ENCODE measurements at regions not wholly inside any gene's neighbourhood (a gene's known extent, or its start where the extent isn't known, plus 50 kb on each side); places are given as distances from the start of the nearest gene placed in this dataset.

GRCh38 chr4:128450326-128451120 is 162.9 kb upstream of the PGRMC2 start:
- H2AFZ ChIP-seq (ENCODE audit: insufficient read depth, low read depth, low read length, poor library complexity, severe bottlenecking) = no peak overlapping the region
- no peaks in the 10 kb centered on the region for H4K20me1 ChIP-seq (ENCODE audit: control insufficient read depth, insufficient read depth, low read length, poor library complexity, severe bottlenecking)
- H3K4me3 Mint-ChIP-seq = no peak overlapping the region
- 94% methylated on average over 2 of the region's 5 CpGs for WGBS (ENCODE audit: insufficient coverage)
- H3K9me3 Mint-ChIP-seq (ENCODE audit: insufficient read depth) = peaks cover 3% of the 10 kb centered on the region
- H3K4me1 ChIP-seq (ENCODE audit: control insufficient read depth in 2 of 2, insufficient read depth in 2 of 2, low read length in 2 of 2) = peaks cover 0 to 4% of the 10 kb centered on the region in 2 donors
- no peak overlapping the region for H3K27ac Mint-ChIP-seq
- ChIA-PET POLR2A (no interaction called here), CTCF (no interaction called here)
- no peak overlapping the region for H3K4me2 ChIP-seq (replicated peaks; ENCODE audit: low read depth, low read length, poor library complexity, severe bottlenecking)
- no peak for TF ChIP-seq EZH2 (IDR thresholded peaks at IDR 0.05; ENCODE audit: borderline replicate concordance, insufficient read depth, low read depth, low read length, poor library complexity, severe bottlenecking)
- no peak for TF ChIP-seq CTCF (IDR thresholded peaks at IDR 0.05)
- H3K4me1 Mint-ChIP-seq = peaks cover 8% of the 10 kb centered on the region
- H3K27me3 Mint-ChIP-seq = peaks cover 12% of the 10 kb centered on the region
- H3K79me2 ChIP-seq (ENCODE audit: control insufficient read depth, insufficient read depth, low read length) = no peaks in the 10 kb centered on the region
- H3K9ac ChIP-seq (ENCODE audit: low read length) = no peak overlapping the region
- H3K4me3 ChIP-seq (ENCODE audit: control extremely low read depth in 1 of 5, extremely low read depth in 1 of 5, insufficient read depth in 1 of 5, low read depth in 2 of 5, low read length in 4 of 5) = no peak overlapping the region
- H3K27ac ChIP-seq (ENCODE audit: low read length in 2 of 2) = no peak overlapping the region
- ATAC-seq (ENCODE audit: low read depth) (no peak), DNase-seq (no peak)
- no peaks in the 10 kb centered on the region for H3K36me3 ChIP-seq (replicated peaks in 1 of 2; ENCODE audit: control extremely low read depth in 1 of 2, control insufficient read depth in 1 of 2, extremely low read depth in 1 of 2, insufficient read depth in 2 of 2, low read length in 1 of 2)
- no peaks in the 10 kb centered on the region for H3K27me3 ChIP-seq (replicated peaks in 1 of 4; ENCODE audit: control extremely low read depth in 1 of 4, control insufficient read depth in 3 of 4, insufficient read depth in 4 of 4, low read length in 3 of 4)
- intact Hi-C loops (cut with micrococcal nuclease) = no loop called here
- peaks cover 0 to 4% (median under 1%) of the 10 kb centered on the region in 3 donors for H3K9me3 ChIP-seq (ENCODE audit: control extremely low read depth in 1 of 3, control insufficient read depth in 2 of 3, insufficient read depth in 1 of 3, low read length in 2 of 3)

- Histone ChIP-seq H3K79me2 (ENCODE audit: control insufficient read depth, insufficient read depth, low read length) (no peaks in the 10 kb centered on the region), H3K9me3 (ENCODE audit: control extremely low read depth in 1 of 3, control insufficient read depth in 2 of 3, insufficient read depth in 1 of 3, low read length in 2 of 3) (peaks cover under 1 to 5% (median 4%) of the 10 kb centered on the region in 3 donors), H3K27ac (ENCODE audit: low read length in 2 of 2) (no peak overlapping the region), H3K4me3 (ENCODE audit: control extremely low read depth in 1 of 5, extremely low read depth in 1 of 5, insufficient read depth in 1 of 5, low read depth in 2 of 5, low read length in 4 of 5) (no peak overlapping the region), H3K27me3 (replicated peaks in 1 of 4; ENCODE audit: control extremely low read depth in 1 of 4, control insufficient read depth in 3 of 4, insufficient read depth in 4 of 4, low read length in 3 of 4) (no peaks in the 10 kb centered on the region), H3K4me1 (ENCODE audit: control insufficient read depth in 2 of 2, insufficient read depth in 2 of 2, low read length in 2 of 2) (peaks cover 0 to under 1% of the 10 kb centered on the region in 2 donors), H2AFZ (ENCODE audit: insufficient read depth, low read depth, low read length, poor library complexity, severe bottlenecking) (no peak overlapping the region), H4K20me1 (ENCODE audit: control insufficient read depth, insufficient read depth, low read length, poor library complexity, severe bottlenecking) (no peaks in the 10 kb centered on the region), H3K4me2 (replicated peaks; ENCODE audit: low read depth, low read length, poor library complexity, severe bottlenecking) (no peak overlapping the region), H3K36me3 (replicated peaks in 1 of 2; ENCODE audit: control extremely low read depth in 1 of 2, control insufficient read depth in 1 of 2, extremely low read depth in 1 of 2, insufficient read depth in 2 of 2, low read length in 1 of 2) (no peaks in the 10 kb centered on the region), H3K9ac (ENCODE audit: low read length) (no peak overlapping the region)
- WGBS (ENCODE audit: insufficient coverage) = no CpG with 5 or more reads among the region's 1 CpG
- no peak for ATAC-seq (ENCODE audit: low read depth)
- CTCF ChIA-PET = no interaction called here
- Mint-ChIP-seq H3K27me3 (peaks cover 2% of the 10 kb centered on the region), H3K9me3 (ENCODE audit: insufficient read depth) (peaks cover 7% of the 10 kb centered on the region), H3K4me1 (peaks cover 2% of the 10 kb centered on the region), H3K4me3 (no peak overlapping the region), H3K27ac (no peak overlapping the region)
- POLR2A ChIA-PET = no interaction called here
- DNase-seq = no peak
- TF ChIP-seq CTCF (IDR thresholded peaks at IDR 0.05) (no peak), EZH2 (IDR thresholded peaks at IDR 0.05; ENCODE audit: borderline replicate concordance, insufficient read depth, low read depth, low read length, poor library complexity, severe bottlenecking) (no peak)
- intact Hi-C loops (cut with micrococcal nuclease) = no loop called here
Measured at GRCh38 chr4:128449251-128449650, 161.6 kb upstream of the PGRMC2 start.
